ENCODE measurements at regions not wholly inside any gene's neighbourhood (a gene's known extent, or its start where the extent isn't known, plus 50 kb on each side); places are given as distances from the start of the nearest gene placed in this dataset.

GRCh38 chr5:91941588-91941987, 558.5 kb upstream of the ARRDC3 start:
- TF ChIP-seq CTCF (IDR thresholded peaks at IDR 0.05; ENCODE audit: low read depth, low read length, poor library complexity, severe bottlenecking) (no peak), EZH2phosphoT487 (IDR thresholded peaks at IDR 0.05; ENCODE audit: borderline replicate concordance, low read length) (no peak)

Measured in DOHH2 (cell line).